WTC11 (cell line): ENCODE measurements at regions not wholly inside any gene's neighbourhood (a gene's known extent, or its start where the extent isn't known, plus 50 kb on each side); places are given as distances from the start of the nearest gene placed in this dataset.

Source experiments
- ATAC-seq: fragments of 200-7000 bp; cut with Tn5 transposase; 2 replicates; pipeline ENCODE4 v1.10.0; 2021; ENCODE audit warnings: mild to moderate bottlenecking, moderate library complexity
- CTCF ChIA-PET: fragments of 300-600 bp; sonication (Branson Sonifier 250); formaldehyde crosslinking; loops from one replicate; lab custom pipeline; 2021; ENCODE audit warnings: antibody characterized with exemption; lab: Charles Lee
- POLR2A ChIA-PET: fragments of 350-600 bp; sonication (Branson Sonifier 250); formaldehyde crosslinking; loops from one replicate; lab custom pipeline; 2021; ENCODE audit warnings: antibody characterized with exemption; lab: Charles Lee
- DNase-seq: peaks from one replicate; pipeline ENCODE4 v3.0.0; 2021; ENCODE audit warnings: low spot score
- H3K27ac Mint-ChIP-seq: 2 replicates; pipeline ENCODE4 v1.8.0; 2021; ENCODE audit warnings: mixed read lengths
- H3K27me3 Mint-ChIP-seq: 2 replicates; pipeline ENCODE4 v1.8.0; 2021; ENCODE audit warnings: low read depth, mild to moderate bottlenecking, moderate library complexity, mixed read lengths
- H3K36me3 Mint-ChIP-seq: 2 replicates; pipeline ENCODE4 v1.8.0; 2021; ENCODE audit warnings: mixed read lengths
- H3K4me1 Mint-ChIP-seq: 2 replicates; pipeline ENCODE4 v1.8.0; 2022; ENCODE audit warnings: mixed read lengths
- H3K4me3 Mint-ChIP-seq: 2 replicates; pipeline ENCODE4 v1.8.0; 2021; ENCODE audit warnings: mild to moderate bottlenecking, moderate library complexity, mixed read lengths
- H3K9me3 Mint-ChIP-seq: 2 replicates; pipeline ENCODE4 v1.8.0; 2021; ENCODE audit warnings: mixed read lengths
- AFF4 ChIP-seq: sonication (generic); formaldehyde crosslinking; IDR thresholded peaks from 2 replicates; pipeline ENCODE4 v1.8.1; 2023; ENCODE audit warnings: mild to moderate bottlenecking, missing genetic modification reagents, borderline replicate concordance
- ATF1 ChIP-seq: sonication (generic); formaldehyde crosslinking; IDR thresholded peaks from 2 replicates; pipeline ENCODE4 v1.8.1; 2023; ENCODE audit warnings: mild to moderate bottlenecking, moderate library complexity, missing genetic modification reagents
- CREB1 ChIP-seq: sonication (generic); formaldehyde crosslinking; IDR thresholded peaks from 2 replicates; pipeline ENCODE4 v1.8.0; 2023; ENCODE audit warnings: mild to moderate bottlenecking, missing genetic modification reagents
- CREM ChIP-seq: sonication (generic); formaldehyde crosslinking; IDR thresholded peaks from 2 replicates; pipeline ENCODE4 v1.8.1; 2022; ENCODE audit warnings: mild to moderate bottlenecking, missing genetic modification reagents, moderate library complexity
- ELF4 ChIP-seq: sonication (generic); formaldehyde crosslinking; IDR thresholded peaks from 2 replicates; pipeline ENCODE4 v1.8.1; 2022; ENCODE audit warnings: low read depth, mild to moderate bottlenecking, moderate library complexity, missing genetic modification reagents
- JUN ChIP-seq: sonication (generic); formaldehyde crosslinking; IDR thresholded peaks from 2 replicates; pipeline ENCODE4 v1.8.0; 2023; ENCODE audit warnings: mild to moderate bottlenecking, missing genetic modification reagents
- NR2C2 ChIP-seq: sonication (generic); formaldehyde crosslinking; IDR thresholded peaks from 2 replicates; pipeline ENCODE4 v1.8.0; 2022; ENCODE audit warnings: mild to moderate bottlenecking, missing genetic modification reagents
- PREB ChIP-seq: sonication (generic); formaldehyde crosslinking; IDR thresholded peaks from 2 replicates; pipeline ENCODE4 v1.8.1; 2022; ENCODE audit warnings: mild to moderate bottlenecking, missing genetic modification reagents, moderate library complexity, borderline replicate concordance
- TCF7 ChIP-seq: sonication (generic); formaldehyde crosslinking; IDR thresholded peaks from 2 replicates; pipeline ENCODE4 v1.8.0; 2022; ENCODE audit warnings: mild to moderate bottlenecking, low read depth, missing genetic modification reagents, moderate library complexity
- USF2 ChIP-seq: sonication (generic); formaldehyde crosslinking; IDR thresholded peaks from 2 replicates; pipeline ENCODE4 v1.8.1; 2023; ENCODE audit warnings: mild to moderate bottlenecking, missing genetic modification reagents, moderate library complexity
- ZNF416 ChIP-seq: fragments of 250-450 bp; sonication (Bioruptor Pico); IDR thresholded peaks from 2 replicates; pipeline ENCODE4 v1.9.0; 2021; ENCODE audit warnings: mild to moderate bottlenecking, inconsistent platforms
- ZNF671 ChIP-seq: fragments of 250-450 bp; sonication (Bioruptor Pico); IDR thresholded peaks from 2 replicates; pipeline ENCODE4 v1.8.0; 2021; ENCODE audit warnings: mild to moderate bottlenecking
- TF ChIP-seq, protein P1 (sequence below): fragments of 200-600 bp; IDR thresholded peaks from 2 replicates; pipeline ENCODE4 v1.8.0; 2022; ENCODE audit warnings: antibody characterized with exemption
- TF ChIP-seq, protein P2 (sequence below): sonication (generic); formaldehyde crosslinking; IDR thresholded peaks from 2 replicates; pipeline ENCODE4 v1.8.1; 2022; ENCODE audit warnings: missing genetic modification reagents, borderline replicate concordance
- TF ChIP-seq, protein P3 (sequence below): sonication (generic); formaldehyde crosslinking; IDR thresholded peaks from 2 replicates; pipeline ENCODE4 v1.8.0; 2022; ENCODE audit warnings: mild to moderate bottlenecking, missing genetic modification reagents

GRCh38 chr3:67765575-67765974 lies 111.2 kb upstream of the SUCLG2 start (continued):
- TF ChIP-seq, protein P1, sequence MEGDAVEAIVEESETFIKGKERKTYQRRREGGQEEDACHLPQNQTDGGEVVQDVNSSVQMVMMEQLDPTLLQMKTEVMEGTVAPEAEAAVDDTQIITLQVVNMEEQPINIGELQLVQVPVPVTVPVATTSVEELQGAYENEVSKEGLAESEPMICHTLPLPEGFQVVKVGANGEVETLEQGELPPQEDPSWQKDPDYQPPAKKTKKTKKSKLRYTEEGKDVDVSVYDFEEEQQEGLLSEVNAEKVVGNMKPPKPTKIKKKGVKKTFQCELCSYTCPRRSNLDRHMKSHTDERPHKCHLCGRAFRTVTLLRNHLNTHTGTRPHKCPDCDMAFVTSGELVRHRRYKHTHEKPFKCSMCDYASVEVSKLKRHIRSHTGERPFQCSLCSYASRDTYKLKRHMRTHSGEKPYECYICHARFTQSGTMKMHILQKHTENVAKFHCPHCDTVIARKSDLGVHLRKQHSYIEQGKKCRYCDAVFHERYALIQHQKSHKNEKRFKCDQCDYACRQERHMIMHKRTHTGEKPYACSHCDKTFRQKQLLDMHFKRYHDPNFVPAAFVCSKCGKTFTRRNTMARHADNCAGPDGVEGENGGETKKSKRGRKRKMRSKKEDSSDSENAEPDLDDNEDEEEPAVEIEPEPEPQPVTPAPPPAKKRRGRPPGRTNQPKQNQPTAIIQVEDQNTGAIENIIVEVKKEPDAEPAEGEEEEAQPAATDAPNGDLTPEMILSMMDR = no peak

DNA sequence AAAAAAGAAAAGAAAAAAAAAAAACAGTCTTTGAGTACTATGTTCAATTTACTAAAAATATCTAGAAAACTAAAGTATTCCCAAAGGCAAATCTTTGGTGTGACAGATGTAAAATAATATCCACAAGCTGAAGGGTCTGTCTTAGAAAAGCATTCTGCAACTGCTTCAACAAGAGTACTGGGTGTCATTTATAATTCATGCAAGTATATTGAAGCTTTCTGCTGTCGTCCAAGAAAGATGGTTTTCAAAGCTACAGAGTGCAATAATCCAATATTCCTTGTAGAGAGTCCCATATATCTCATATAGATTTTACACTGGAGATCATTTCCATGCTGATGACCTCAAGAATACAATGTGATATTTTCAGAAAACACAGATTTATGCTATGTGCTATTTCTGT lies 90.9 kb upstream of the SUCLG2 start:
- peaks cover 9% of the 10 kb centered on the region for H3K36me3 Mint-ChIP-seq
- no peak for DNase-seq
- H3K4me3 Mint-ChIP-seq = no peak overlapping the region
- H3K27me3 Mint-ChIP-seq = no peaks in the 10 kb centered on the region
- no peak overlapping the region for H3K27ac Mint-ChIP-seq
- no peak for TF ChIP-seq CREM (CRISPR knock-in tag)
- no peak for TF ChIP-seq CREB1 (CRISPR knock-in tag)
- no peak for TF ChIP-seq AFF4 (CRISPR knock-in tag)
- TF ChIP-seq USF2 (CRISPR knock-in tag) = no peak
- TF ChIP-seq ELF4 (CRISPR knock-in tag) = no peak
- no peak for TF ChIP-seq JUN (CRISPR knock-in tag)
- TF ChIP-seq PREB (CRISPR knock-in tag) = no peak
- no peak for ATAC-seq
- POLR2A ChIA-PET = no interaction called here
- H3K4me1 Mint-ChIP-seq = no peaks in the 10 kb centered on the region
- CTCF ChIA-PET = no interaction called here
- H3K9me3 Mint-ChIP-seq = peaks cover 14% of the 10 kb centered on the region

DNA sequence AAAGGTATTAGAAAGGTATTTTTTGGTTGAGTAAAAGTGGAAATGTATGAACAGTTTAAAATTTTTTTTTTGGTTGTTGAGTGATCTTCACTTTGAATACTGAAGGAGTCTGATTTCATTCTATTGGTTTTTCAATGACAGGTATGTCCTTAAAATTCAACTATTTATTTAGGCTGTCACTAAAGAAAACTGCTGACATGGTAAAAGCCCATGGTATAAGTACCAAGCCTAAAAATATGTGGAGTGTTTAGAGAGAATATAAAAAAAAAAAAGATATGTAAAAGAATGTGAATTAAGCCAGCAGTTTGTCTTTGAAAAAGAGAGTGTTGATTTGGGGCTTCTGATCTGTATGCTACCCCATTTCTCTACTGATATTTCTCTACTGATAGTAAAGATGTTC lies 90.3 kb upstream of the SUCLG2 start:
- peaks cover 5% of the 10 kb centered on the region for H3K36me3 Mint-ChIP-seq
- H3K27ac Mint-ChIP-seq = no peak overlapping the region
- H3K27me3 Mint-ChIP-seq = no peaks in the 10 kb centered on the region
- POLR2A ChIA-PET = no interaction called here
- CTCF ChIA-PET = no interaction called here
- DNase-seq (no peak), ATAC-seq (no peak)
- no peaks in the 10 kb centered on the region for H3K4me1 Mint-ChIP-seq
- H3K9me3 Mint-ChIP-seq = peaks cover 9% of the 10 kb centered on the region
- H3K4me3 Mint-ChIP-seq = no peak overlapping the region
- TF ChIP-seq ZNF416 (no peak), TCF7 (no peak), ATF1 (CRISPR knock-in tag) (no peak), ZNF671 (CRISPR knock-in tag) (no peak), AFF4 (CRISPR knock-in tag) (no peak), PREB (CRISPR knock-in tag) (no peak), CREB1 (CRISPR knock-in tag) (no peak), NR2C2 (CRISPR knock-in tag) (no peak)
- TF ChIP-seq, protein P2, sequence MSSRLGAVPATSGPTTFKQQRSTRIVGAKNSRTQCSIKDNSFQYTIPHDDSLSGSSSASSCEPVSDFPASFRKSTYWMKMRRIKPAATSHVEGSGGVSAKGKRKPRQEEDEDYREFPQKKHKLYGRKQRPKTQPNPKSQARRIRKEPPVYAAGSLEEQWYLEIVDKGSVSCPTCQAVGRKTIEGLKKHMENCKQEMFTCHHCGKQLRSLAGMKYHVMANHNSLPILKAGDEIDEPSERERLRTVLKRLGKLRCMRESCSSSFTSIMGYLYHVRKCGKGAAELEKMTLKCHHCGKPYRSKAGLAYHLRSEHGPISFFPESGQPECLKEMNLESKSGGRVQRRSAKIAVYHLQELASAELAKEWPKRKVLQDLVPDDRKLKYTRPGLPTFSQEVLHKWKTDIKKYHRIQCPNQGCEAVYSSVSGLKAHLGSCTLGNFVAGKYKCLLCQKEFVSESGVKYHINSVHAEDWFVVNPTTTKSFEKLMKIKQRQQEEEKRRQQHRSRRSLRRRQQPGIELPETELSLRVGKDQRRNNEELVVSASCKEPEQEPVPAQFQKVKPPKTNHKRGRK (CRISPR knock-in tag) = no peak
- TF ChIP-seq, protein P3, sequence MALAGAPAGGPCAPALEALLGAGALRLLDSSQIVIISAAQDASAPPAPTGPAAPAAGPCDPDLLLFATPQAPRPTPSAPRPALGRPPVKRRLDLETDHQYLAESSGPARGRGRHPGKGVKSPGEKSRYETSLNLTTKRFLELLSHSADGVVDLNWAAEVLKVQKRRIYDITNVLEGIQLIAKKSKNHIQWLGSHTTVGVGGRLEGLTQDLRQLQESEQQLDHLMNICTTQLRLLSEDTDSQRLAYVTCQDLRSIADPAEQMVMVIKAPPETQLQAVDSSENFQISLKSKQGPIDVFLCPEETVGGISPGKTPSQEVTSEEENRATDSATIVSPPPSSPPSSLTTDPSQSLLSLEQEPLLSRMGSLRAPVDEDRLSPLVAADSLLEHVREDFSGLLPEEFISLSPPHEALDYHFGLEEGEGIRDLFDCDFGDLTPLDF (CRISPR knock-in tag) = no peak
